ENCODE measurements at regions not wholly inside any gene's neighbourhood (a gene's known extent, or its start where the extent isn't known, plus 50 kb on each side); places are given as distances from the start of the nearest gene placed in this dataset.
"Not testable (repeated sequence)": the region's sequence is repeated elsewhere in the genome, so short reads cannot be mapped to it uniquely, and the experiment has no call there.

DNA sequence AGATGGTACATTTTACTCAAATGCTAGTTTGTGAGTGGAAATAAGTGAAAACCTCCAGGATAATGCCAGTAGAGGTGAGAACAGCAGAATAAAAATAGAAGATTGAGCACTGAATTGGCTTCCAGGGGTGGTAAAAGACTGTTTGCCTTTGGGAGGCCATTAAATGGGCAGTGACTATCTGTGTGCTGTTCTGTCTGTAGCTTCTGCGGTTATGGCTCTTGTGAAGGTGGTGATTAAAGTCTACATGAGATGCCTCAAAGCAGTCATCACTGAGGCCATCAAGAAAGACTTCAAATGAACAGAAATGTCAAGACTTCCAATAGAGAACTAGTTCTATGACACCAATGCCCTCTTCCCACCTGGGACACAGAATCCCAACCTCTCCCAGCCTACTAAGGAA lies 108.8 kb downstream of the EFHB start:
- peaks cover 20% of the 10 kb centered on the region for H3K9me3 Mint-ChIP-seq
- no peaks in the 10 kb centered on the region for H3K36me3 Mint-ChIP-seq (ENCODE audit: low read depth)
- TF ChIP-seq, protein P1, sequence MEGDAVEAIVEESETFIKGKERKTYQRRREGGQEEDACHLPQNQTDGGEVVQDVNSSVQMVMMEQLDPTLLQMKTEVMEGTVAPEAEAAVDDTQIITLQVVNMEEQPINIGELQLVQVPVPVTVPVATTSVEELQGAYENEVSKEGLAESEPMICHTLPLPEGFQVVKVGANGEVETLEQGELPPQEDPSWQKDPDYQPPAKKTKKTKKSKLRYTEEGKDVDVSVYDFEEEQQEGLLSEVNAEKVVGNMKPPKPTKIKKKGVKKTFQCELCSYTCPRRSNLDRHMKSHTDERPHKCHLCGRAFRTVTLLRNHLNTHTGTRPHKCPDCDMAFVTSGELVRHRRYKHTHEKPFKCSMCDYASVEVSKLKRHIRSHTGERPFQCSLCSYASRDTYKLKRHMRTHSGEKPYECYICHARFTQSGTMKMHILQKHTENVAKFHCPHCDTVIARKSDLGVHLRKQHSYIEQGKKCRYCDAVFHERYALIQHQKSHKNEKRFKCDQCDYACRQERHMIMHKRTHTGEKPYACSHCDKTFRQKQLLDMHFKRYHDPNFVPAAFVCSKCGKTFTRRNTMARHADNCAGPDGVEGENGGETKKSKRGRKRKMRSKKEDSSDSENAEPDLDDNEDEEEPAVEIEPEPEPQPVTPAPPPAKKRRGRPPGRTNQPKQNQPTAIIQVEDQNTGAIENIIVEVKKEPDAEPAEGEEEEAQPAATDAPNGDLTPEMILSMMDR (IDR thresholded peaks at IDR 0.05) = no peak
- H3K4me1 Mint-ChIP-seq (ENCODE audit: low read depth) = no peaks in the 10 kb centered on the region
- no peak for DNase-seq
- no peaks in the 10 kb centered on the region; the same call in 1 of the 2 replicates for H3K27me3 Mint-ChIP-seq (ENCODE audit: insufficient read depth)
- no peak overlapping the region for H3K4me3 Mint-ChIP-seq
- H3K27ac Mint-ChIP-seq = no peak overlapping the region

- Mint-ChIP-seq H3K4me1 (ENCODE audit: low read depth) (no peaks in the 10 kb centered on the region), H3K9me3 (peaks cover 20% of the 10 kb centered on the region), H3K4me3 (no peak overlapping the region), H3K36me3 (ENCODE audit: low read depth) (no peaks in the 10 kb centered on the region), H3K27ac (no peak overlapping the region), H3K27me3 (ENCODE audit: insufficient read depth) (no peaks in the 10 kb centered on the region; the same call in 1 of the 2 replicates)
- TF ChIP-seq, protein P1 (IDR thresholded peaks at IDR 0.05) = no peak
- no peak for DNase-seq
These were observed 111.2 kb downstream of the EFHB start for GRCh38 chr3:19822805-19823204.

DNA sequence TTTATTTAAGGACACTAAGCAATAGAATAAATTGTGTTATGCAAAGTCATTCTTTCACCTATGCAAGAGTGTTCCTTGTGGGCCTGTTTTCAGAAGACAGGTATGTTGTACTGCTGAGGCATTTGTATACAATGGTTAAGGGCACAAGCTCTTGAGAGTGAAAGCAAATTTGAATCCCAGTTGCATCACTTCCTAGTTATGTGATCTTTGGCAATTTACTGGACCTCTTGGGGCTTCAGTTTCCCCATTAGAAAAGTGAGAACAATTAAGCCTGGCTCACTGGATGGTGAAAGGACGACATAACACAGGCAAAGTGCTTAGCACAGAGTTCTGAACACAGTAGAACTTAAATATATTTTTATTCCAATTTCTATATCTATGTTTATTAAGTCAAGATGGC lies 117.4 kb downstream of the EFHB start:
- Mint-ChIP-seq H3K27me3 (ENCODE audit: insufficient read depth) (no peaks in the 10 kb centered on the region), H3K4me3 (no peak overlapping the region), H3K4me1 (ENCODE audit: low read depth) (no peaks in the 10 kb centered on the region), H3K9me3 (peaks cover 40% of the 10 kb centered on the region), H3K36me3 (ENCODE audit: low read depth) (no peaks in the 10 kb centered on the region; the same call in 1 of the 2 replicates), H3K27ac (no peak overlapping the region)
- TF ChIP-seq, protein P1 (IDR thresholded peaks at IDR 0.05) = no peak
- no peak for DNase-seq

DNA sequence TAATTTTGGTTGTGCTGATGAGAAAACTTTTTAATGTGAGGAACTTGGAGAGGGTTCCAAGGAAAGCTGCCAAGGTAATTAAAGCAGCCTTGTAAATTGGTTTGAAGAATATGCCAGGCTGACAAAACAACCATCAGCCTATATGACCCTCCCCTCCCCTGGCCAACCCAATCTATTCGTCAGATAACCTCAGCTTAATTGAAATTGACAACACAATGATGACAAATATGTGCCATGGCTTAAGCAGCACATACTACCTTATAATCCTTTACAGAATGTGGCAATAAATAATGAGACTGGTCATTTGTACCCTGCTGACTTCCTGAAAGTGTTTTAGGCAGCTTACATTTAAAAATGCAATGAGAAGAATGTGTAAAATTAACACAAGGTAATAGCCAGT lies 118.2 kb downstream of the EFHB start:
- Mint-ChIP-seq H3K27ac (no peak overlapping the region), H3K4me3 (no peak overlapping the region), H3K9me3 (peaks cover 36% of the 10 kb centered on the region), H3K36me3 (ENCODE audit: low read depth) (no peaks in the 10 kb centered on the region; the same call in 1 of the 2 replicates), H3K4me1 (ENCODE audit: low read depth) (no peaks in the 10 kb centered on the region), H3K27me3 (ENCODE audit: insufficient read depth) (no peaks in the 10 kb centered on the region)
- TF ChIP-seq, protein P1 (IDR thresholded peaks at IDR 0.05) = no peak
- DNase-seq = no peak

DNA sequence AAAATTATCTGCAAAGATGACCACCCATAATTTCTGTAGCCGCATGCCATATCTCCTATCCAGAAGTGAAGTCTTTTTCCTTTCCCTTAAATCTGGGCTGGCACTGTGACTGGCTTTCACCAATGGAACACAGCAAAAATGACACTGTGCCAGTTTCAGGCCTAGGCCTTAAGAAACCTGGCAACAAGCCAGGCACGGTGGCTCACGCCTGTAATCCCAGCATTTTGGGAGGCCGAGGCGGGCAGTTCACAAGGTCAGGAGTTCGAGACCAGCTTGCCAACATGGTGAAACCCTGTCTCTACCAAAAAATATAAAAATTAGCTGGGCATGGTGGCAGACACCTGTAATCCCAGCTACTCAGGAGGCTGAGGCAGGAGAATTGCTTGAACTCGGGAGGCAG lies 120.3 kb downstream of the EFHB start:
- peaks cover 39% of the 10 kb centered on the region for H3K9me3 Mint-ChIP-seq
- not testable (repeated sequence) for H3K4me3 Mint-ChIP-seq; DNase-seq; H3K27me3 Mint-ChIP-seq (ENCODE audit: insufficient read depth); H3K4me1 Mint-ChIP-seq (ENCODE audit: low read depth); H3K36me3 Mint-ChIP-seq (ENCODE audit: low read depth); H3K27ac Mint-ChIP-seq

GRCh38 chr3:19811689-19812088 lies 122.3 kb downstream of the EFHB start:
- Mint-ChIP-seq H3K9me3 (peaks cover 33% of the 10 kb centered on the region), H3K36me3 (ENCODE audit: low read depth) (no peaks in the 10 kb centered on the region; the same call in 1 of the 2 replicates), H3K4me1 (ENCODE audit: low read depth) (no peaks in the 10 kb centered on the region), H3K4me3 (no peak overlapping the region), H3K27me3 (ENCODE audit: insufficient read depth) (no peaks in the 10 kb centered on the region), H3K27ac (no peak overlapping the region)
- TF ChIP-seq, protein P1 (IDR thresholded peaks at IDR 0.05) = no peak
- DNase-seq = no peak

Data from HFFc6 (cell line).